SJSA1 (cell line): ENCODE measurements at regions not wholly inside any gene's neighbourhood (a gene's known extent, or its start where the extent isn't known, plus 50 kb on each side); places are given as distances from the start of the nearest gene placed in this dataset.
"Not testable (repeated sequence)": the region's sequence is repeated elsewhere in the genome, so short reads cannot be mapped to it uniquely, and the experiment has no call there.

Source experiments
- DNase-seq, 2 experiments: peaks; one replicate each; pipeline ENCODE4 v3.0.0-alpha.2; 2015 to 2020; ENCODE audit warnings: low spot score in 2 of 2, low read depth in 1 of 2
- H3K27ac ChIP-seq: fragments of 250-450 bp; sonication (Bioruptor Pico); 2 replicates; pipeline ENCODE4 v1.5.1; 2020; ENCODE audit warnings: mild to moderate bottlenecking, moderate library complexity
- H3K27me3 ChIP-seq: fragments of 250-450 bp; sonication (Bioruptor Pico); replicated peaks from 2 replicates; pipeline ENCODE4 v1.5.1; 2020; ENCODE audit warnings: mild to moderate bottlenecking, moderate library complexity
- H3K36me3 ChIP-seq: fragments of 250-450 bp; sonication (Bioruptor Pico); 2 replicates; pipeline ENCODE4 v1.5.1; 2020; ENCODE audit warnings: mild to moderate bottlenecking
- H3K4me1 ChIP-seq: fragments of 250-450 bp; sonication (Bioruptor Pico); replicated peaks from 2 replicates; pipeline ENCODE4 v1.6.1; 2021; ENCODE audit warnings: mild to moderate bottlenecking
- H3K4me3 ChIP-seq: fragments of 250-450 bp; sonication (Bioruptor Pico); 2 replicates; pipeline ENCODE4 v1.5.1; 2020; ENCODE audit warnings: mild to moderate bottlenecking
- H3K9me3 ChIP-seq: fragments of 250-450 bp; sonication (Bioruptor Pico); replicated peaks from 2 replicates; pipeline ENCODE4 v1.5.1; 2020; ENCODE audit warnings: mild to moderate bottlenecking

DNA sequence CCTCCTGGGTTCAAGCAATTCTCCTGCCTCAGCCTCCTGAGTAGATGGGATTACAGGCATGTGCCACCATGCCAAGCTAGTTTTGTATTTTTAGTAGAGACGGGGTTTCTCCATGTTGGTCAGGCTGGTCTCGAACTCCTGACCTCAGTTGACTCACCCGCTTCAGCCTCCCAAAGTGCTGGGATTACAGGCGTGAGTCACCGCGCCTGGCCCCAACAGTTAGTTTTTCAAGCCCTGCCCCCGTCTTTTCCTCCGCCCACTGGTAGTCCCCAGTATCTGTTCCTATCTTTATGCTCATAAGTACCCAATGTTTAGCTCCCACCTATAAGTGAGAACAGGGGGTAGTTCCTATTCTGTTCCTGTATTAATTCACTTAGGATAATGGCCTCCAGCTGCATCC, 116.6 kb upstream of the TBX3 start:
- H3K4me1 ChIP-seq: peaks cover 24% of the 10 kb centered on the region
- H3K27ac ChIP-seq: peak overlapping the region; percentile 83
- peak; percentile 61 to 66 for DNase-seq
- H3K27me3 ChIP-seq, H3K36me3 ChIP-seq, H3K9me3 ChIP-seq, H3K4me3 ChIP-seq: not testable (repeated sequence)

- H3K27ac ChIP-seq: peak overlapping the region; percentile 83
- no peaks in the 10 kb centered on the region for H3K36me3 ChIP-seq
- H3K9me3 ChIP-seq: no peaks in the 10 kb centered on the region; the same call in 1 of the 2 replicates
- H3K27me3 ChIP-seq: no peaks in the 10 kb centered on the region
- H3K4me1 ChIP-seq: peaks cover 24% of the 10 kb centered on the region
- peak; percentile 80 to 90 for DNase-seq
- H3K4me3 ChIP-seq: no peak overlapping the region
Observed at GRCh38 chr12:114799574-114800487, 115.9 kb upstream of the TBX3 start.

- no peaks in the 10 kb centered on the region for H3K36me3 ChIP-seq
Observed at GRCh38 chr12:114794049-114794558, 110.1 kb upstream of the TBX3 start.

DNA sequence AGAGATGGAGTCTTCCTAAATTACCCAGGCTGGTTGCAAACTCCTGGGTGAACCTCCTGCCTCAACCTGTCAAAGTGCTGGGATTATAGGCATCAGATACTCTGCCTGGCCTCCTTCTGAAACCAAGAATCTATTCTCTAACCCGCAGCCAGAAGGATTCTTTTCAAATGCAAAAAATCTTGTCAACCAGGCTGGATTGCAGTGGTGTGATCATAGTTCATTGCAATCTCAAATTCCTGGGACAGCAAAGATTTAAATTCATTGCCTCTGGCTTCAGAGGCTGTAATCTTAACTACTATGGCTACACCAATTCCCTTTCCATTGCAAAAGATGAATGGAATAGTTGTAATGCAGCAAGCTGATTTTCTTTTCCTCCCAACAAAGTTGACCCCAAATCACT, 106.3 kb upstream of the TBX3 start:
- no peak overlapping the region for H3K27ac ChIP-seq

More at GRCh38 chr12:114794049-114794558, 110.1 kb upstream of the TBX3 start:
- H3K9me3 ChIP-seq: no peaks in the 10 kb centered on the region
- no peaks in the 10 kb centered on the region for H3K27me3 ChIP-seq
- no peak overlapping the region for H3K4me3 ChIP-seq
- DNase-seq: no peak
- H3K27ac ChIP-seq: no peak overlapping the region
- peaks cover 8% of the 10 kb centered on the region for H3K4me1 ChIP-seq

GRCh38 chr12:114789821-114790220, 105.8 kb upstream of the TBX3 start:
- Histone ChIP-seq H3K27me3 (no peaks in the 10 kb centered on the region), H3K36me3 (no peaks in the 10 kb centered on the region), H3K27ac (no peak overlapping the region), H3K9me3 (no peaks in the 10 kb centered on the region), H3K4me3 (no peak overlapping the region), H3K4me1 (peaks cover 9% of the 10 kb centered on the region)
- no peak for DNase-seq

More for the DNA sequence above, 106.3 kb upstream of the TBX3 start:
- H3K9me3 ChIP-seq: no peaks in the 10 kb centered on the region
- H3K4me3 ChIP-seq: no peak overlapping the region
- no peaks in the 10 kb centered on the region for H3K36me3 ChIP-seq
- H3K4me1 ChIP-seq: peaks cover 7% of the 10 kb centered on the region
- no peaks in the 10 kb centered on the region for H3K27me3 ChIP-seq
- no peak for DNase-seq

GRCh38 chr12:114789276-114789675, 105.3 kb upstream of the TBX3 start:
- no peak for DNase-seq
- no peak overlapping the region for H3K4me3 ChIP-seq
- H3K27ac ChIP-seq: no peak overlapping the region

GRCh38 chr12:114784526-114784925, 100.6 kb upstream of the TBX3 start:
- no peaks in the 10 kb centered on the region for H3K36me3 ChIP-seq
- no peak for DNase-seq
- H3K4me1 ChIP-seq: peaks cover 13% of the 10 kb centered on the region
- H3K4me3 ChIP-seq: no peak overlapping the region
- no peaks in the 10 kb centered on the region for H3K9me3 ChIP-seq
- no peaks in the 10 kb centered on the region for H3K27me3 ChIP-seq
- no peak overlapping the region for H3K27ac ChIP-seq

More at GRCh38 chr12:114789276-114789675, 105.3 kb upstream of the TBX3 start:
- Histone ChIP-seq H3K27me3 (no peaks in the 10 kb centered on the region), H3K36me3 (no peaks in the 10 kb centered on the region), H3K4me1 (peaks cover 15% of the 10 kb centered on the region), H3K9me3 (no peaks in the 10 kb centered on the region)

GRCh38 chr12:114783089-114783618, 99.2 kb upstream of the TBX3 start:
- peaks cover 13% of the 10 kb centered on the region for H3K4me1 ChIP-seq
- peak in 1 of 2 experiments; percentile 22 for DNase-seq

DNA sequence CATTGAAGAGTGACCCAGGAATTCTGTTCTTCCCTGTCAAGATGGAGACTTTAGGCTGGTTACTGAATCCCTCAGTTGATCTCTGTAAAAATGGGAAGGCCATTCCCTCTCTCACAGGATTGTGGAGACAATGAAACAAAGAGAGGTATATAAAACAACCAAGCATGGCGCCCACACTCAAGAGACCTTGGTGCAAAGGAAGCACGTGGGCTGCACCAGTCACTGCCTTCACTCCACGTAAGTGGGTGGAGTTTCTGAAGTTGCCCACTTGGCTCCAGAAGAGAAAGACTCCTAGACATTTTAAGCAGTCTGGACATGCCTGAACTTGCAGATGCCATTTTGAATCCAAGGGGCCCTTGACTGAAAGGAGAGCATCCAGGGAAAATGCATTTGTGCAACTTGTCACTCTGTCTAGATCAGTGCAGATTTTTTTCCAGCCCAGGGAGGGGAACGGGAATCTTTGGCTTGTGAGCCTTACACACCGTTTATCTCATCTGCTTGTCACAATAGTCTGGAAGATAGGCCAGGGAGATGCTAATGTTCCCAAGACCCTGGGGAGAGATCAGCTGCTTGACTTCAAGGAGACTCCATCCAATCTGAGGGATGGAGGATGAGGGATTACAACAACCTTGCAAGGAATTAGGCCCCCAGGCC, 96.9 kb upstream of the TBX3 start:
- Histone ChIP-seq H3K9me3 (no peaks in the 10 kb centered on the region), H3K27me3 (no peaks in the 10 kb centered on the region), H3K4me1 (peaks cover 21% of the 10 kb centered on the region), H3K27ac (no peak overlapping the region), H3K4me3 (no peak overlapping the region), H3K36me3 (no peaks in the 10 kb centered on the region)
- DNase-seq: no peak

More at GRCh38 chr12:114783089-114783618, 99.2 kb upstream of the TBX3 start:
- Histone ChIP-seq H3K4me3 (no peak overlapping the region), H3K27me3 (no peaks in the 10 kb centered on the region), H3K36me3 (no peaks in the 10 kb centered on the region), H3K9me3 (no peaks in the 10 kb centered on the region), H3K27ac (no peak overlapping the region)

DNA sequence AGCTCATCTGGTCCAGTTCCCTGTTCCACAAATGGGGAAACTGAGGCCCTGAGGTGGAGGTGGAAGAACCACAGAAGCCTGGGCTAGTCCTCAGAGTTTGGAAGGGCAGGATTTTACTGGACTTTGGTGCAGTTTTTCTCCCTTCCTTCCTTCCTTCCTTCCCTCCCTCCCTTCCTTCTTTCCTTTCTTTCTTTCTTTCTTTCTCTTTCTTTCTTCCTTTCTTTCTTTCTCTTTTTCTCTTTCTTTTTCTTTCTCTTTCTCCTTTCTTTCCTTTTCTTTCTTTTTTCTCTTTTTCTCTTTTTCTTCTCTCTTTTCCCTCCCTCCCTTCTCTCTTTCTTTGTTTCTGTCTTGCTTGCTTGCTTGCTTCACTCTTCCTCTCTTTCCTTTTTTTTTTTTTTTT, 95.7 kb upstream of the TBX3 start:
- Histone ChIP-seq H3K27me3 (no peaks in the 10 kb centered on the region), H3K4me1 (peaks cover 22% of the 10 kb centered on the region), H3K9me3 (no peaks in the 10 kb centered on the region), H3K4me3 (no peak overlapping the region), H3K36me3 (no peaks in the 10 kb centered on the region), H3K27ac (no peak overlapping the region)
- DNase-seq: no peak

DNA sequence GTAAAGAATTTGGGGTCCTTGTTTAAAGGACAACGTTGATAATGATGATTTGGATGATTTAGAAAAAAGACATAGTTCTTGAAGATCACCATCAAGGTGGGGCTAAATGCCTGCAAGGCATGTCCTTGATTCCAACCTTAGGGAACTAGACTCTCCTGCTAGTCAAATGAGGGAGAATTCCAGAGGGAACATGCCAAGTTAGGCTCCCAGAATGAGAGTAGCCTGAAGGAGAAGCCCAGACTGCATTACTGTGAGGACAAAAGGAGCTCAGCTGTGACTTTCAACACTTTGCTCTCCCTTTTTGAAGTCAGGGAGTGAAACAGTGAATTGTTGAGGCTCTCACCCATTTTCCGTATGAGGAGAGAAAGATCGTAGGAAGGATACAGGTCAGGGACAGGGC, 95.2 kb upstream of the TBX3 start:
- no peaks in the 10 kb centered on the region for H3K36me3 ChIP-seq
- no peak for DNase-seq
- H3K9me3 ChIP-seq: no peaks in the 10 kb centered on the region

GRCh38 chr12:114776731-114777442, 92.9 kb upstream of the TBX3 start:
- Histone ChIP-seq H3K9me3 (no peaks in the 10 kb centered on the region), H3K27me3 (no peaks in the 10 kb centered on the region), H3K36me3 (no peaks in the 10 kb centered on the region), H3K27ac (peak overlapping the region; percentile 87), H3K4me1 (peaks cover 25% of the 10 kb centered on the region), H3K4me3 (no peak overlapping the region)
- peak; percentile 69 to 93 for DNase-seq

More for the DNA sequence above, 95.2 kb upstream of the TBX3 start:
- Histone ChIP-seq H3K4me3 (no peak overlapping the region), H3K4me1 (peaks cover 22% of the 10 kb centered on the region), H3K27ac (no peak overlapping the region), H3K27me3 (no peaks in the 10 kb centered on the region)

- no peaks in the 10 kb centered on the region for H3K36me3 ChIP-seq
- peaks cover 25% of the 10 kb centered on the region for H3K4me1 ChIP-seq
- no peak for DNase-seq
- no peaks in the 10 kb centered on the region for H3K27me3 ChIP-seq
- no peaks in the 10 kb centered on the region for H3K9me3 ChIP-seq
- no peak overlapping the region for H3K4me3 ChIP-seq
- peak overlapping the region; percentile 95 for H3K27ac ChIP-seq
Observed at GRCh38 chr12:114774699-114775098, 90.7 kb upstream of the TBX3 start.
